ENCODE measurements at regions not wholly inside any gene's neighbourhood (a gene's known extent, or its start where the extent isn't known, plus 50 kb on each side); places are given as distances from the start of the nearest gene placed in this dataset.

GRCh38 chr9:26735160-26735559 is 157.4 kb downstream of the CAAP1 start:
- DNase-seq, result no peak

DNA sequence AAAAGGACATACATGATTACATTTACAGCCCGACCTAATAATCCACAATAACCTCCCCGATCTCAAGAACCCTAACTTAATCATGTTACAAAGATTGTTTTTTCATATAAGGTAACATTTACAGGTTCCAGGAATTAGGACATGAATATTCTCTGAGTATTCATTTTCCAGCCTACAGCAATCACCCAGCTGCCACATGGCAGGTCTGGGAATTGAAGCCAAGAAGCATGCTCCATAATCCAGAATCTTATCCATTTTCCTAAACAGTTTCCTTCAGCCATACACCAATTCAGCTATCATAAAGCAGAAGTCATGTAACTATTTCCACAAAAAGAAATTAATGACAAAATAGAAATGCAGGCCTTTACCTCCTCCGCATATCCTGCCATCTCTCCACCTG is 163.4 kb downstream of the CAAP1 start:
- DNase-seq, result no peak

DNA sequence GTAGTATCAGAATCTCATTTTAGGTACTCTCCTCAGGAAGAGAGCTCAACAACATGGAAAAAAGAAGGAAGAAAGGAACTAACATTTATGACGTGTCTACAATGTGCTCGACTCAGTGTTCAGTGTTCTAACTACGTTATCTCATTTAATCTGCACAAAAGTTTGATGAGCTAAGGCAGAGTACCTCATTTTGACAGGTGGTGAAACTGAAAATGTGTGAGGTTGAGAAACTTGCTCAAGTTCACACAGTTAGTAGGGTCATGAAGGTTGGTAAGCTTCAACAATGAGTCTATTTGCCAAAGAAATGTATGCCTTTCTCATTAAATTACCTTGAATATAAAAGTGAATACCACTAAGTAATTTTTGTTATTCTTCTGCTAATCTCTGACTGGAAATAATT is 165.1 kb downstream of the CAAP1 start:
- no peak for DNase-seq

DNA sequence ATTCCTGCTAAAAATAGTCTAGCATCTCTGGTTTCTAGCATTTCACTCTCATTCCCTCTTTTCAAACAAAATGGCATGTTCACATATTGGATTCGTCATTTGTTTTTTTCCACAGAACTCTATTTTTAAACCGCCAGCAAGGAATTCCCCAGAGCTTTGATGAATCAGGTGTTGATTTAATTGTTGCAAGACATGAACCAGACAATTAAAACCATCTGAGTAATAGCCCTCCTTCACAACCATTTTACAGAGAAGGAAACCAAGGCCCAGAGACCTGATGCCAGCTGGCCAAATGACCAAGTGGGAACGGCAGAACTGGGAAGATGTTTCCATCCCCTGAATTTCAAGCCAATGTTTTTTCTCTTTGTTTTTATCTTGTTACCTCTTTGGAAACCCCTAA is 167.0 kb downstream of the CAAP1 start:
- DNase-seq, result no peak

GRCh38 chr9:26723486-26723885 is 169.1 kb downstream of the CAAP1 start:
- no peak for DNase-seq

DNA sequence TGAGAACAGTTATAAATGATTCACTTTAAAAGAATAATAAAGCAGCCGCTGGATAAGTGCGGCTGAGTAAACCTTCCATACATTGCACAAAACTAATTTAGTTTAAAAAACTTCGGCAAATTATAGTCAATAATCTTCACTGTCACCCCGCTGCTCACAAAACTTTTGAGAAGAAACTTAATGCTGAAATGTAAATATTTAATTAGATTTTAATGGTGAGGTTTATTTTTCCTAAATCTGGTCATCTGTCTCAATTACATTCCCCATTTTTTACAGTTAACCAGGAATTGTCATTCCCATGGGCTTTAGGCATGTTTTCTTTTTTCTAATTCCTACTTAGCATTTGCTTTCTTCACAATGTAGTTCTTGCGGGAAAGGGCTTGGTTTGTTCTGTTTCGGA is 169.8 kb downstream of the CAAP1 start:
- DNase-seq, result no peak

DNA sequence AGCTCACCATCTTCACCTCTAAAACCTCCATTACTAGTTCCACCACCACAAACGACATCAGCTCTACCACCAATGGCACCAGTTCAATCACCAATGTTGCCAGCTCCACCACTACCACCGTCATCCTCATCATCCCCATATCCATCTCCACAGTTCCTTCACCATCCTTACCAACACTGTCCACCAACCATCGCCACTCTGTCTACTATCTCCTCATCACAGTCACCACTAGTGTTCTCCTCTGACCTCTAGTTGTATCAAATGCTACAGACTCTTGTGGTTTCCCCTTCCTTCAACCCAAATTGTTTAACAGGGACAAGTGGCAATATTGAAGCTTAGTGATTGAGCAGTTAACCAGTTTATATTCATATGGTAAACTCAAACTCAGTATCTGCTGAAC is 182.6 kb downstream of the CAAP1 start:
- DNase-seq, result no peak

DNA sequence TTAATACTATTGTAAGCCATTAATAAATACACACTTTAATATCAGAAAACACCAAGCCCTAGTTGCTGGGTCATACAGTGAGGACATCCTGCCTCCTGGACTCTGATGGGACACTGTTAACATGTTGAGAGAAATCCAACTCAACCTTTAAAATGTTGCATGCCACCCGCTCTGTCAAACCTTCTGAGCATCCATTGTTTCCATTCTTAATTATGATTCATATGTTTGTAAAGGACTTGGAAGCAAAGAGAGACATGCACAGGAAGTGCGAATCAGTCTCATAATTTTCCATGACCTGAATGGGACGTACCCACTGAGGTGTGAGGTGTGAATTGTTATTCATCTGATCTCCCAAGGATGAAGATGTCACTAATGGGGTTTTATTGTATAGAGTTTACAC is 186.4 kb downstream of the CAAP1 start:
- DNase-seq, result no peak

DNA sequence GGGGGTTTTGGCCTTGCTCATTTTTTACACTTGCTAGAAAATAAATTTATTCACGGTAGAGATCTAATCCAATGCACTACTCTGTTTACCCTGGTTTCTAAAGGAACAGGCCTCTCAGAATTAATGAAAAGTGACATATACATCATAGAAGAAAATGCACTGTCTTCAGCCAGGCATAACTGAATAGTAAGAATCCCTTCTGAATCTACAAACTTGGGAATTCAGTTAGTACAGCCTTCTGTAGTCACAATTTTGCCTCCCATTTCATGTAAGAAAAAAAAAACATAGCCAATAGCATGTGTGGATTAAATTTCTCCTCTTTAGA is 197.3 kb downstream of the CAAP1 start:
- no peak for DNase-seq

GRCh38 chr9:26694381-26695297 is 198.0 kb downstream of the CAAP1 start:
- no peak for DNase-seq

GRCh38 chr9:26689041-26689440 is 203.6 kb downstream of the CAAP1 start:
- no peak for DNase-seq

DNA sequence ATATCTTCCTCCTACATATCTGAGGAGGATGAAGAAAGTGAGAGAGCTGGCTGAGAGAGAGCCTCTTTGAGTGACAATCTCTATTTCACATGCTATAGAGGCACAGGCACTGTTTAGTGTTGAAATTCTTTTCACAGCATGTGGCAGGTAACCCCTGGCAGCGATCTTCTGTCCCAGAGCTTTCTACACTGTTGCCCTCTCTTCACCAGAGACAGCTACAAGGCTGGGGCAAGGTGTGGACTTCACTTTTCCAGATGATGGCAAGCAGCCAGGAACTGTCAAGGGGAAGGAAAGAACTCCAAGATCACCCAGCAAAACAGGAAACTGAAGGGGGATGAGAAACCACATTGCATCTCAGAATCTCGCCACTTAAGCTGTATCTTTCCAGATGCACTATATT is 205.2 kb downstream of the CAAP1 start:
- DNase-seq, result no peak

GRCh38 chr9:26685818-26686217 is 206.8 kb downstream of the CAAP1 start:
- DNase-seq, result no peak

GRCh38 chr9:26684029-26684428 is 208.6 kb downstream of the CAAP1 start:
- DNase-seq, result no peak

DNA sequence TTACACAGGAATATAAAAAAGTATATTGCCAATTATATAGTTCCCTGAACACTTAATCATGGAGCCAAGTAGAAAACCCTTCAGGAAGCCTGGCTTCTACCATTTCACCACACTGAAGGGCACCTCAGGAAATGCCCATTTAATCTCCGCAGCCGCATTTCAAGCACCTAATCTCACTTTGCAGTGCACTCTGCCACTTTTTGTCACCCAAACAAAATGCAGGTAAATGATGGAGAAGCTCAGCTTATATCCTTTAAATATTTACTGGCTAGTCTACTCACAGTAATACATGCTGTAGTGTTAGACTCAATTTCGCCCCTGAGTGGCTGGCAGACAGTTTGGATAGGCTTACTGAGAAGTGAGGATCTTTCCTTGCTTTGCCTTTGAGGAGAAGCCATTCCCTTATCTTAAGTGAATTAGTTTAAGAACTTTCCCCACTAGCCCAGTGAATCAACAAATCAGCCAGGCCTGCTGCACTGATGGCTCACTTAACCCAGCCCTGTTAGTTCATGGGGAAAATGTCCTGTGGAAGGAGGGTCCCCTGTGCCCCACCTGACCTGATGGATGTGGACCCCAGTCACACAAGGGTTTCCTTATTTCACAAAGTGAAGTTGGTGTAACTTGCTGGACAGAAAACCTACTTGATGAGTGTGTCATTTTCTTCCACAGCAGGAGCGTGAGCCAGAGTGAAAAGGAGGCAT is 209.7 kb downstream of the CAAP1 start:
- no peak for DNase-seq

- DNase-seq, result no peak
Observed at GRCh38 chr9:26682041-26682440, 210.6 kb downstream of the CAAP1 start.

GRCh38 chr9:26677965-26678706 is 214.5 kb downstream of the CAAP1 start:
- DNase-seq, result no peak

- DNase-seq, result no peak
Observed at GRCh38 chr9:26675035-26675434, 217.6 kb downstream of the CAAP1 start.

- DNase-seq, result no peak
Observed at GRCh38 chr9:26673261-26673660, 219.3 kb downstream of the CAAP1 start.

- DNase-seq, result no peak
Observed at GRCh38 chr9:26669701-26670670, 222.6 kb downstream of the CAAP1 start.

- DNase-seq, result no peak
Observed at GRCh38 chr9:26667882-26668281, 224.7 kb downstream of the CAAP1 start.

DNA sequence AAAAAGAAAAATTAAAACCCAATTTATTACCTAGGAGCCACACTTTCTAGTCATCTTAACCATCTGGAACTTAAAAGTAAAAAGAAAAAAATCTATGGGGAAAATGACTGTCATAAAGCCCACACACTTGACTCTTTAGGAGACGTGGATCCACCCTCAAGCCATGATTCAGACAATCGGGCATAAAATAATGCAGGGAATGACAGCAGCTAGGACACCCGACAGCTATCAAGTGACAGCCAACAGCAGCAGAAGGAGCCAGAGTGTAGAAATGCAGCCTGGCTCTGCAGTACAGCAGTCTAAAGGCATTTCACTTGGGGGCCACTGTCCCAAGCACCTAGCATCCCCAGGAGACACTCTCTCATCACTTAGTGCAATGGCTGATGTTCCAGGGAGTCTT is 226.9 kb downstream of the CAAP1 start:
- no peak for DNase-seq
